ENCODE measurements at regions not wholly inside any gene's neighbourhood (a gene's known extent, or its start where the extent isn't known, plus 50 kb on each side); places are given as distances from the start of the nearest gene placed in this dataset.

- no peaks in the 10 kb centered on the region for H3K27me3 ChIP-seq (ENCODE audit: insufficient read depth, low read length, poor library complexity, severe bottlenecking)
- no peaks in the 10 kb centered on the region for H3K4me1 ChIP-seq (ENCODE audit: insufficient read depth, low read length, poor library complexity, severe bottlenecking)
- TF ChIP-seq EZH2phosphoT487 (IDR thresholded peaks at IDR 0.05; ENCODE audit: borderline replicate concordance) (no peak), CTCF (conservative IDR thresholded peaks at IDR 0.05; ENCODE audit: low read length) (peak; percentile 67)
- H3K9me2 ChIP-seq (replicated peaks; ENCODE audit: low read depth, low read length) = no peaks in the 10 kb centered on the region
- no peak overlapping the region for H3K4me2 ChIP-seq (ENCODE audit: low read depth, low read length, poor library complexity, severe bottlenecking)
- no peak overlapping the region for H3K9ac ChIP-seq (ENCODE audit: low read depth, low read length, poor library complexity, severe bottlenecking)
- H3F3A ChIP-seq (ENCODE audit: low read depth) = no peaks in the 10 kb centered on the region
- H3K9me3 ChIP-seq (ENCODE audit: insufficient read depth, low read depth, low read length) = no peaks in the 10 kb centered on the region
- H3K4me3 ChIP-seq (ENCODE audit: low read length, poor library complexity, severe bottlenecking) = no peak overlapping the region
- no peak overlapping the region for H2AFZ ChIP-seq (ENCODE audit: low read length)
- H3K79me2 ChIP-seq (ENCODE audit: insufficient read depth, low read length) = no peaks in the 10 kb centered on the region
- H4K20me1 ChIP-seq (ENCODE audit: insufficient read depth, low read length, poor library complexity, severe bottlenecking) = no peaks in the 10 kb centered on the region
- H3K36me3 ChIP-seq (ENCODE audit: insufficient read depth, low read length) = no peaks in the 10 kb centered on the region
Observed at GRCh38 chr13:107650081-107650701, 565.1 kb downstream of the LIG4 start.

- H3K79me2 ChIP-seq (ENCODE audit: insufficient read depth, low read length) = no peaks in the 10 kb centered on the region
- no peak overlapping the region for H3K9ac ChIP-seq (ENCODE audit: low read depth, low read length, poor library complexity, severe bottlenecking)
- H3K9me2 ChIP-seq (replicated peaks; ENCODE audit: low read depth, low read length) = no peaks in the 10 kb centered on the region
- H3K4me2 ChIP-seq (ENCODE audit: low read depth, low read length, poor library complexity, severe bottlenecking) = no peak overlapping the region
- no peaks in the 10 kb centered on the region for H3K36me3 ChIP-seq (ENCODE audit: insufficient read depth, low read length)
- TF ChIP-seq CTCF (conservative IDR thresholded peaks at IDR 0.05; ENCODE audit: low read length) (no peak), EZH2phosphoT487 (IDR thresholded peaks at IDR 0.05; ENCODE audit: borderline replicate concordance) (no peak)
- no peak overlapping the region for H2AFZ ChIP-seq (ENCODE audit: low read length)
- H4K20me1 ChIP-seq (ENCODE audit: insufficient read depth, low read length, poor library complexity, severe bottlenecking) = no peaks in the 10 kb centered on the region
- H3K9me3 ChIP-seq (ENCODE audit: insufficient read depth, low read depth, low read length) = no peaks in the 10 kb centered on the region
- no peaks in the 10 kb centered on the region for H3K27me3 ChIP-seq (ENCODE audit: insufficient read depth, low read length, poor library complexity, severe bottlenecking)
- no peak overlapping the region for H3K4me3 ChIP-seq (ENCODE audit: low read length, poor library complexity, severe bottlenecking)
- no peaks in the 10 kb centered on the region for H3F3A ChIP-seq (ENCODE audit: low read depth)
- no peaks in the 10 kb centered on the region for H3K4me1 ChIP-seq (ENCODE audit: insufficient read depth, low read length, poor library complexity, severe bottlenecking)
Observed at GRCh38 chr13:107649079-107649478, 566.3 kb downstream of the LIG4 start.

- H3K9me2 ChIP-seq (replicated peaks; ENCODE audit: low read depth, low read length) = no peaks in the 10 kb centered on the region
- no peaks in the 10 kb centered on the region for H4K20me1 ChIP-seq (ENCODE audit: insufficient read depth, low read length, poor library complexity, severe bottlenecking)
- no peaks in the 10 kb centered on the region for H3F3A ChIP-seq (ENCODE audit: low read depth)
- no peaks in the 10 kb centered on the region for H3K36me3 ChIP-seq (ENCODE audit: insufficient read depth, low read length)
- H3K4me3 ChIP-seq (ENCODE audit: low read length, poor library complexity, severe bottlenecking) = no peak overlapping the region
- TF ChIP-seq CTCF (conservative IDR thresholded peaks at IDR 0.05; ENCODE audit: low read length) = no peak
- TF ChIP-seq EZH2phosphoT487 (IDR thresholded peaks at IDR 0.05; ENCODE audit: borderline replicate concordance) = no peak
- no peaks in the 10 kb centered on the region for H3K27me3 ChIP-seq (ENCODE audit: insufficient read depth, low read length, poor library complexity, severe bottlenecking)
- H3K79me2 ChIP-seq (ENCODE audit: insufficient read depth, low read length) = no peaks in the 10 kb centered on the region
- no peaks in the 10 kb centered on the region for H3K4me1 ChIP-seq (ENCODE audit: insufficient read depth, low read length, poor library complexity, severe bottlenecking)
- H3K4me2 ChIP-seq (ENCODE audit: low read depth, low read length, poor library complexity, severe bottlenecking) = no peak overlapping the region
- no peak overlapping the region for H2AFZ ChIP-seq (ENCODE audit: low read length)
- H3K9ac ChIP-seq (ENCODE audit: low read depth, low read length, poor library complexity, severe bottlenecking) = no peak overlapping the region
- H3K9me3 ChIP-seq (ENCODE audit: insufficient read depth, low read depth, low read length) = no peaks in the 10 kb centered on the region
Observed at GRCh38 chr13:107644136-107644535, 571.2 kb downstream of the LIG4 start.
